H1 (cell line): ENCODE measurements at regions not wholly inside any gene's neighbourhood (a gene's known extent, or its start where the extent isn't known, plus 50 kb on each side); places are given as distances from the start of the nearest gene placed in this dataset.

Experiments
- CTCF ChIA-PET: fragments of 300-600 bp; sonication (Branson Sonifier 250); formaldehyde crosslinking; loops from one replicate; lab custom pipeline; 2021; ENCODE audit not compliant: partially characterized antibody; lab: Charles Lee
- POLR2A ChIA-PET: fragments of 300-600 bp; sonication (Branson Sonifier 250); formaldehyde crosslinking; loops from one replicate; lab custom pipeline; 2021; ENCODE audit warnings: inconsistent platforms; ENCODE audit not compliant: partially characterized antibody; lab: Charles Lee
- DNase-seq, 2 experiments: peaks; one replicate each; pipeline versions ENCODE4 v3.0.0 to v3.0.0-alpha.2; 2010 to 2022; ENCODE audit warnings: low spot score in 2 of 2, low read depth in 1 of 2, mixed read lengths in 1 of 2
- FAIRE-seq: peaks from 2 replicates; lab custom pipeline; 2011; peaks lifted over from hg19 to GRCh38; lab: Jason Lieb, UNC
- H2AFZ ChIP-seq: 2 replicates; pipeline ENCODE4 v1.8.1; 2012; ENCODE audit warnings: low read length, inconsistent platforms
- H2AK5ac ChIP-seq: 2 replicates; pipeline ENCODE4 v1.6.1; 2013; ENCODE audit warnings: low read depth, low read length
- H2BK120ac ChIP-seq: replicated peaks from 2 replicates; pipeline ENCODE3; 2013; ENCODE audit warnings: low read depth, low read length, inconsistent platforms
- H2BK12ac ChIP-seq: 2 replicates; pipeline ENCODE4 v1.6.1; 2013; ENCODE audit warnings: low read depth, low read length
- H2BK15ac ChIP-seq: 2 replicates; pipeline ENCODE4 v1.6.1; 2013; ENCODE audit warnings: low read length
- H2BK20ac ChIP-seq: 2 replicates; pipeline ENCODE4 v1.6.1; 2013; ENCODE audit warnings: low read length
- H2BK5ac ChIP-seq: 2 replicates; pipeline ENCODE4 v1.6.1; 2013; ENCODE audit warnings: low read depth, low read length
- H3K14ac ChIP-seq: 2 replicates; pipeline ENCODE4 v1.6.1; 2013; ENCODE audit warnings: inconsistent platforms; ENCODE audit not compliant: insufficient read length
- H3K18ac ChIP-seq: 2 replicates; pipeline ENCODE4 v1.6.1; 2013; ENCODE audit warnings: low read length; ENCODE audit errors: extremely low read depth
- H3K23ac ChIP-seq: 2 replicates; pipeline ENCODE4 v1.6.1; 2013; ENCODE audit warnings: inconsistent platforms; ENCODE audit not compliant: insufficient read length
- H3K23me2 ChIP-seq: 2 replicates; pipeline ENCODE4 v1.6.1; 2013; ENCODE audit warnings: low read depth, low read length
- H3K27ac ChIP-seq: 2 replicates; pipeline ENCODE4 v1.6.1; 2011; ENCODE audit warnings: low read depth, low read length, inconsistent platforms
- H3K27me3 ChIP-seq, 4 experiments: replicated peaks in 1 of 4; 1 replicate in 1 of 4; 2 replicates in 3 of 4; pipeline versions ENCODE4 v1.6.1 to v1.8.1; 2011 to 2013; ENCODE audit warnings: low read length in 3 of 4, mild to moderate bottlenecking in 3 of 4, inconsistent platforms in 2 of 4, mixed read lengths in 2 of 4, moderate library complexity in 1 of 4; ENCODE audit not compliant: control insufficient read depth in 3 of 4, insufficient read depth in 3 of 4; ENCODE audit errors: extremely low read depth in 1 of 4
- H3K36me3 ChIP-seq, 4 experiments: 2 replicates each; pipeline versions ENCODE4 v1.6.1 to v1.8.1; 2011 to 2013; ENCODE audit warnings: mild to moderate bottlenecking in 4 of 4, low read length in 3 of 4, moderate library complexity in 2 of 4, control low read depth in 1 of 4, inconsistent platforms in 1 of 4; ENCODE audit not compliant: insufficient read depth in 4 of 4, control insufficient read depth in 2 of 4
- H3K4ac ChIP-seq: replicated peaks from 2 replicates; pipeline ENCODE3; 2013; ENCODE audit warnings: low read length, low read depth, mixed read lengths, inconsistent platforms; ENCODE audit not compliant: insufficient read length
- H3K4me1 ChIP-seq, 4 experiments: replicated peaks in 1 of 4; 1 replicate in 1 of 4; 2 replicates in 3 of 4; pipeline versions ENCODE4 v1.6.1 to v1.8.1; 2011 to 2013; ENCODE audit warnings: low read length in 3 of 4, inconsistent platforms in 2 of 4, mixed read lengths in 1 of 4; ENCODE audit not compliant: insufficient read depth in 4 of 4, control insufficient read depth in 3 of 4
- H3K4me2 ChIP-seq, 2 experiments: 2 replicates each; pipeline versions ENCODE4 v1.6.1 to v1.8.1; 2011 to 2013; ENCODE audit warnings: low read depth in 2 of 2, low read length in 2 of 2, control low read depth in 1 of 2, inconsistent platforms in 1 of 2, mild to moderate bottlenecking in 1 of 2; ENCODE audit not compliant: insufficient read depth in 1 of 2
- H3K4me3 ChIP-seq, 4 experiments: fragments of 200-600, 300-600 bp in 1 of 4; sonication (generic), shearing (Covaris generic), sonication (Bioruptor Twin) in 1 of 4; 2 replicates each; pipeline versions ENCODE4 v1.5.1 to v1.8.1; 2011 to 2016; ENCODE audit warnings: low read length in 4 of 4, low read depth in 3 of 4, control low read depth in 2 of 4, inconsistent platforms in 2 of 4, mild to moderate bottlenecking in 2 of 4, mixed read lengths in 1 of 4, moderate library complexity in 1 of 4; ENCODE audit not compliant: insufficient read depth in 2 of 4; ENCODE audit errors: extremely low read depth in 1 of 4
- H3K56ac ChIP-seq: replicated peaks from 2 replicates; pipeline ENCODE3; 2013; ENCODE audit warnings: low read depth, mild to moderate bottlenecking, mixed read lengths, low read length, inconsistent platforms; ENCODE audit not compliant: insufficient read length
- H3K79me1 ChIP-seq: 2 replicates; pipeline ENCODE4 v1.6.1; 2013; ENCODE audit warnings: low read depth, low read length, control low read depth
- H3K79me2 ChIP-seq, 2 experiments: 2 replicates each; pipeline versions ENCODE4 v1.6.1 to v1.8.1; 2012 to 2013; ENCODE audit warnings: low read length in 2 of 2, mild to moderate bottlenecking in 2 of 2, inconsistent platforms in 1 of 2; ENCODE audit not compliant: insufficient read depth in 2 of 2, control insufficient read depth in 1 of 2
- H3K9ac ChIP-seq, 4 experiments: replicated peaks in 1 of 4; 1 replicate in 1 of 4; 2 replicates in 3 of 4; pipeline versions ENCODE4 v1.6.1 to v1.8.1; 2011 to 2013; ENCODE audit warnings: low read depth in 3 of 4, low read length in 3 of 4, control low read depth in 2 of 4, mild to moderate bottlenecking in 2 of 4, moderate library complexity in 2 of 4, inconsistent platforms in 1 of 4; ENCODE audit errors: extremely low read depth in 1 of 4
- H3K9me3 ChIP-seq, 2 experiments: 2 replicates each; pipeline versions ENCODE4 v1.6.1 to v1.8.1; 2012 to 2013; ENCODE audit warnings: mild to moderate bottlenecking in 2 of 2, moderate library complexity in 2 of 2, control low read depth in 1 of 2, inconsistent platforms in 1 of 2, low read depth in 1 of 2, low read length in 1 of 2, mixed read lengths in 1 of 2; ENCODE audit not compliant: insufficient read depth in 2 of 2
- H4K20me1 ChIP-seq, 2 experiments: replicated peaks in 1 of 2; 2 replicates each; pipeline versions ENCODE3 to v1.8.1; 2011 to 2013; ENCODE audit warnings: inconsistent platforms in 2 of 2, low read length in 2 of 2, mild to moderate bottlenecking in 1 of 2; ENCODE audit not compliant: insufficient read depth in 2 of 2, control insufficient read depth in 1 of 2
- H4K5ac ChIP-seq: 2 replicates; pipeline ENCODE4 v1.6.1; 2013; ENCODE audit warnings: low read length, low read depth, mixed read lengths, inconsistent platforms; ENCODE audit not compliant: insufficient read length
- H4K8ac ChIP-seq: 2 replicates; pipeline ENCODE4 v1.8.0; 2013; ENCODE audit warnings: mild to moderate bottlenecking, moderate library complexity, low read length, inconsistent platforms; ENCODE audit not compliant: insufficient read depth; ENCODE audit errors: extremely low read depth
- H4K91ac ChIP-seq: replicated peaks from 2 replicates; pipeline ENCODE3; 2013; ENCODE audit warnings: low read length, mixed read lengths, inconsistent platforms; ENCODE audit not compliant: insufficient read length
- CEBPB ChIP-seq: IDR thresholded peaks from 2 replicates; pipeline ENCODE4 v1.6.1; 2012; ENCODE audit warnings: low read depth, low read length
- CTCF ChIP-seq, 3 experiments: IDR thresholded peaks; 1 replicate in 2 of 3; 2 replicates in 1 of 3; pipeline versions ENCODE4 v1.5.1 to v1.6.1; 2011; ENCODE audit warnings: low read length in 3 of 3, mild to moderate bottlenecking in 3 of 3, inconsistent platforms in 2 of 3, low read depth in 1 of 3, moderate library complexity in 1 of 3; ENCODE audit not compliant: insufficient read depth in 1 of 3; ENCODE audit errors: control extremely low read depth in 1 of 3
- HDAC6 ChIP-seq: IDR thresholded peaks from one replicate; pipeline ENCODE4 v1.7.1; 2012; ENCODE audit warnings: low read depth, mild to moderate bottlenecking, inconsistent platforms, low read length, moderate library complexity
- MAX ChIP-seq: IDR thresholded peaks from 2 replicates; pipeline ENCODE4 v1.6.1; 2012; ENCODE audit warnings: inconsistent platforms
- RAD21 ChIP-seq, 2 experiments: IDR thresholded peaks in 1 of 2; conservative IDR thresholded peaks in 1 of 2; 2 replicates each; pipeline ENCODE4 v1.6.1; 2011; ENCODE audit warnings: low read depth in 2 of 2, low read length in 2 of 2, improper control_type of control experiment in 1 of 2, inconsistent platforms in 1 of 2, mild to moderate bottlenecking in 1 of 2, moderate library complexity in 1 of 2
- YY1 ChIP-seq: IDR thresholded peaks from 2 replicates; pipeline ENCODE4 v1.6.1; 2011; ENCODE audit warnings: low read depth, mild to moderate bottlenecking, low read length
- WGBS, 2 experiments: shearing (Covaris generic) in 1 of 2; methylation state at CpG; one replicate each; pipeline versions ENCODE4 v1.1.6 to v1.1.7; 2013 to 2015; ENCODE audit warnings: low lambda C conversion rate in 2 of 2, mixed read lengths in 2 of 2, inconsistent platforms in 1 of 2, low coverage in 1 of 2, missing lambda C conversion rate in 1 of 2; ENCODE audit not compliant: insufficient replicate concordance in 2 of 2, insufficient coverage in 1 of 2, insufficient read length in 1 of 2; ENCODE audit errors: extremely low coverage in 1 of 2, missing lambda C conversion rate in 1 of 2; 5-methylcytosine and 5-hydroxymethylcytosine counted together
- TF ChIP-seq, protein P1 (sequence below): IDR thresholded peaks from 2 replicates; pipeline ENCODE4 v1.6.1; 2012; ENCODE audit warnings: inconsistent platforms

DNA sequence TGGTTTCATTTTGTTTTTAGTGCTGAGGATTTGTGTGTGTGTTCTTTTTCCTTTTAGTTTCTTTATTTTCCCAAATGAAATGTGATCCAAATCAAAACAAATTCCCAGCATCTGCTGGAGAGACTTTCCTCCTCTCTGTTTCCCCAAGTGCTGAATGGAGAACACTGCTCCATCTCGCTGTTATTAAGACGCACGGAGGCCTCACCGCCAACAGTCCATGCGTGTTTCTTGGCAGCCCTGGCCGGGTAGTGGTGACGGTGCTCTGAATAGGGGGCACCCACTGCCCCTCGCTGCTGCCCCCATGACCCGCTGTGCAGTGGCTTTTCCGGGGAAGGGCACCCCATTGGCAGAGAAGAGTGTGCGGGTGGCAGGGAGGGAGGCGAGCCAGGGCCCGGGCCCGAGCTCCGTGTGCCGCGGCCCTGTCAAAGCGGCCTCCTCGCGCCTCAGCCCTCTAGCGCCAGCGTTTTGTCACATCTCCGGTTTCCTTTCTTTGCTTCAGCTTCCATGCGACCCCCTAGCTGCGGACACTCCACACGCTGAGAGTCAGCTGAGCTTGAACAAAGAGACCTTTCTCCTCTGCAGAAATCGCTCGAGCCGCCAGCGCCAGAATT is 473.7 kb upstream of the SALL3 start:
- Histone ChIP-seq H2BK120ac (no peak overlapping the region), H3K4me3 (no peak overlapping the region), H3K27me3 (peaks cover 0 to 10% (median 1%) of the 10 kb centered on the region in 4 experiments; a peak in 3 of 7 replicates), H3K18ac (peak overlapping the region; percentile 48; the same call in 1 of the 2 replicates), H3K4ac (no peak overlapping the region), H4K91ac (peak overlapping the region; percentile 37), H3K14ac (no peak overlapping the region), H3K9me3 (peaks cover 0 to 11% of the 10 kb centered on the region in 2 experiments; a peak in 1 of 4 replicates), H3K27ac (no peak overlapping the region), H3K56ac (no peak overlapping the region), H4K8ac (no peak overlapping the region), H3K79me1 (peaks cover 3% of the 10 kb centered on the region; the same call in 1 of the 2 replicates), H2BK15ac (0 out of 2 replicates have a peak overlapping the region, but pooled peaks have one; percentile 81), H3K36me3 (no peaks in the 10 kb centered on the region), H3K4me1 (peaks cover 0 to 3% (median 2%) of the 10 kb centered on the region in 4 experiments; a peak in 4 of 7 replicates), H4K5ac (peak overlapping the region; percentile 15), H4K20me1 (peaks cover 0 to 2% of the 10 kb centered on the region in 2 experiments), H2BK12ac (no peak overlapping the region), H2BK5ac (no peak overlapping the region), H3K23ac (no peak overlapping the region), H3K23me2 (no peaks in the 10 kb centered on the region), H3K4me2 (0 out of 4 replicates have a peak overlapping the region, but pooled peaks of 1 of the 2 experiments have one; percentile 28), H3K9ac (no peak overlapping the region), H2BK20ac (no peak overlapping the region), H2AK5ac (no peak overlapping the region), H3K79me2 (no peaks in the 10 kb centered on the region), H2AFZ (0 out of 2 replicates have a peak overlapping the region, but pooled peaks have one; percentile 72)
- POLR2A ChIA-PET = no interaction called here
- TF ChIP-seq RAD21 (IDR thresholded peaks at IDR 0.05 in 1 of 2, conservative IDR thresholded peaks at IDR 0.05 in 1 of 2; ENCODE audit: low read depth in 2 of 2, low read length in 2 of 2) (peak; percentile 30 to 60; a peak in 3 of 4 replicates), YY1 (0 out of 2 replicates have a peak, but pooled peaks have one; percentile 29), CEBPB (no peak), HDAC6 (no peak), MAX (peak; percentile 71), CTCF (IDR thresholded peaks at IDR 0.05; ENCODE audit: control extremely low read depth in 1 of 3, insufficient read depth in 1 of 3, low read depth in 1 of 3, low read length in 3 of 3) (peak; percentile 23 to 57 (median 51))
- TF ChIP-seq, protein P1, sequence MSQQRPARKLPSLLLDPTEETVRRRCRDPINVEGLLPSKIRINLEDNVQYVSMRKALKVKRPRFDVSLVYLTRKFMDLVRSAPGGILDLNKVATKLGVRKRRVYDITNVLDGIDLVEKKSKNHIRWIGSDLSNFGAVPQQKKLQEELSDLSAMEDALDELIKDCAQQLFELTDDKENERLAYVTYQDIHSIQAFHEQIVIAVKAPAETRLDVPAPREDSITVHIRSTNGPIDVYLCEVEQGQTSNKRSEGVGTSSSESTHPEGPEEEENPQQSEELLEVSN = peak; percentile 75
- FAIRE-seq (peak; percentile 42), DNase-seq (peak; percentile 27 to 74)
- CTCF ChIA-PET = interaction anchor here (0.6 kb wide), 3 partner anchors 180 to 437 kb away, joined by 3 read pairs; no protein-coding TSS in a partner anchor
- WGBS, 2 experiments = 45% methylated on average over 25 of the region's 30 CpGs; no CpG with 5 or more reads in 1 of the 2 experiments
